ENCODE measurements at regions not wholly inside any gene's neighbourhood (a gene's known extent, or its start where the extent isn't known, plus 50 kb on each side); places are given as distances from the start of the nearest gene placed in this dataset.

GRCh38 chr7:152572101-152572500 lies 103.8 kb downstream of the XRCC2 start:
- H3K9ac ChIP-seq (ENCODE audit: low read depth, low read length, poor library complexity, severe bottlenecking), result no peak overlapping the region
- H2AFZ ChIP-seq (ENCODE audit: low read length), result no peak overlapping the region
- no peak overlapping the region for H3K4me2 ChIP-seq (ENCODE audit: low read depth, low read length, poor library complexity, severe bottlenecking)
- no peaks in the 10 kb centered on the region for H3K36me3 ChIP-seq (ENCODE audit: insufficient read depth, low read length)
- no peaks in the 10 kb centered on the region for H3K9me3 ChIP-seq (ENCODE audit: insufficient read depth, low read depth, low read length)
- H3F3A ChIP-seq (ENCODE audit: low read depth), result no peaks in the 10 kb centered on the region
- no peaks in the 10 kb centered on the region for H4K20me1 ChIP-seq (ENCODE audit: insufficient read depth, low read length, poor library complexity, severe bottlenecking)
- no peaks in the 10 kb centered on the region for H3K4me1 ChIP-seq (ENCODE audit: insufficient read depth, low read length, poor library complexity, severe bottlenecking)
- H3K9me2 ChIP-seq (replicated peaks; ENCODE audit: low read depth, low read length), result no peaks in the 10 kb centered on the region
- no peak for TF ChIP-seq CTCF (conservative IDR thresholded peaks at IDR 0.05; ENCODE audit: low read length)
- TF ChIP-seq EZH2phosphoT487 (IDR thresholded peaks at IDR 0.05; ENCODE audit: borderline replicate concordance), result no peak
- H3K27me3 ChIP-seq (ENCODE audit: insufficient read depth, low read length, poor library complexity, severe bottlenecking), result no peaks in the 10 kb centered on the region
- no peaks in the 10 kb centered on the region for H3K79me2 ChIP-seq (ENCODE audit: insufficient read depth, low read length)
- no peak overlapping the region for H3K4me3 ChIP-seq (ENCODE audit: low read length, poor library complexity, severe bottlenecking)

GRCh38 chr7:152571068-152571467 lies 104.9 kb downstream of the XRCC2 start:
- Histone ChIP-seq H3K4me1 (ENCODE audit: insufficient read depth, low read length, poor library complexity, severe bottlenecking) (no peaks in the 10 kb centered on the region), H3K9ac (ENCODE audit: low read depth, low read length, poor library complexity, severe bottlenecking) (no peak overlapping the region)

GRCh38 chr7:152568972-152569371 lies 107.0 kb downstream of the XRCC2 start:
- H3K4me2 ChIP-seq (ENCODE audit: low read depth, low read length, poor library complexity, severe bottlenecking), result no peak overlapping the region
- H3K79me2 ChIP-seq (ENCODE audit: insufficient read depth, low read length), result no peaks in the 10 kb centered on the region
- H3K27me3 ChIP-seq (ENCODE audit: insufficient read depth, low read length, poor library complexity, severe bottlenecking), result no peaks in the 10 kb centered on the region
- H3K4me3 ChIP-seq (ENCODE audit: low read length, poor library complexity, severe bottlenecking), result no peak overlapping the region
- no peaks in the 10 kb centered on the region for H3K9me3 ChIP-seq (ENCODE audit: insufficient read depth, low read depth, low read length)
- H3K9ac ChIP-seq (ENCODE audit: low read depth, low read length, poor library complexity, severe bottlenecking), result no peak overlapping the region
- H3F3A ChIP-seq (ENCODE audit: low read depth), result no peaks in the 10 kb centered on the region
- H3K9me2 ChIP-seq (replicated peaks; ENCODE audit: low read depth, low read length), result no peaks in the 10 kb centered on the region
- no peaks in the 10 kb centered on the region for H3K4me1 ChIP-seq (ENCODE audit: insufficient read depth, low read length, poor library complexity, severe bottlenecking)
- H2AFZ ChIP-seq (ENCODE audit: low read length), result no peak overlapping the region
- H3K36me3 ChIP-seq (ENCODE audit: insufficient read depth, low read length), result no peaks in the 10 kb centered on the region
- no peaks in the 10 kb centered on the region for H4K20me1 ChIP-seq (ENCODE audit: insufficient read depth, low read length, poor library complexity, severe bottlenecking)
- TF ChIP-seq EZH2phosphoT487 (IDR thresholded peaks at IDR 0.05; ENCODE audit: borderline replicate concordance) (no peak), CTCF (conservative IDR thresholded peaks at IDR 0.05; ENCODE audit: low read length) (no peak)

More at GRCh38 chr7:152571068-152571467, 104.9 kb downstream of the XRCC2 start:
- H3F3A ChIP-seq (ENCODE audit: low read depth), result no peaks in the 10 kb centered on the region
- H3K79me2 ChIP-seq (ENCODE audit: insufficient read depth, low read length), result no peaks in the 10 kb centered on the region
- no peak overlapping the region for H2AFZ ChIP-seq (ENCODE audit: low read length)
- no peaks in the 10 kb centered on the region for H3K9me3 ChIP-seq (ENCODE audit: insufficient read depth, low read depth, low read length)
- H4K20me1 ChIP-seq (ENCODE audit: insufficient read depth, low read length, poor library complexity, severe bottlenecking), result no peaks in the 10 kb centered on the region
- TF ChIP-seq EZH2phosphoT487 (IDR thresholded peaks at IDR 0.05; ENCODE audit: borderline replicate concordance) (no peak), CTCF (conservative IDR thresholded peaks at IDR 0.05; ENCODE audit: low read length) (no peak)
- no peaks in the 10 kb centered on the region for H3K9me2 ChIP-seq (replicated peaks; ENCODE audit: low read depth, low read length)
- no peaks in the 10 kb centered on the region for H3K27me3 ChIP-seq (ENCODE audit: insufficient read depth, low read length, poor library complexity, severe bottlenecking)
- no peaks in the 10 kb centered on the region for H3K36me3 ChIP-seq (ENCODE audit: insufficient read depth, low read length)
- H3K4me2 ChIP-seq (ENCODE audit: low read depth, low read length, poor library complexity, severe bottlenecking), result no peak overlapping the region
- H3K4me3 ChIP-seq (ENCODE audit: low read length, poor library complexity, severe bottlenecking), result no peak overlapping the region

Data from Loucy (cell line).